Progenitor cell of endocrine pancreas (in vitro differentiated cells): ENCODE measurements at regions not wholly inside any gene's neighbourhood (a gene's known extent, or its start where the extent isn't known, plus 50 kb on each side); places are given as distances from the start of the nearest gene placed in this dataset.

Source experiments
- DNase-seq: peaks from one replicate; pipeline ENCODE4 v3.0.0; 2021; ENCODE audit warnings: low spot score; ENCODE audit not compliant: unreplicated experiment
- H3K27ac Mint-ChIP-seq: 2 replicates; pipeline ENCODE4 v1.8.0; 2021; ENCODE audit warnings: mild to moderate bottlenecking, moderate library complexity, mixed read lengths
- H3K27me3 Mint-ChIP-seq: 2 replicates; pipeline ENCODE4 v1.8.0; 2021; ENCODE audit warnings: mixed read lengths
- H3K36me3 Mint-ChIP-seq: 2 replicates; pipeline ENCODE4 v1.8.0; 2022; ENCODE audit warnings: mixed read lengths; ENCODE audit not compliant: insufficient read depth
- H3K4me1 Mint-ChIP-seq: 2 replicates; pipeline ENCODE4 v1.8.0; 2021; ENCODE audit warnings: low read depth, mixed read lengths
- H3K4me3 Mint-ChIP-seq: 2 replicates; pipeline ENCODE4 v1.8.0; 2021; ENCODE audit warnings: low read depth, mild to moderate bottlenecking, moderate library complexity, mixed read lengths
- H3K9me3 Mint-ChIP-seq: 2 replicates; pipeline ENCODE4 v1.8.0; 2021; ENCODE audit warnings: low read depth, mixed read lengths
- CTCF ChIP-seq: fragments of 200-600 bp; sonication (generic); IDR thresholded peaks from one replicate; pipeline ENCODE4 v1.5.0; 2021; ENCODE audit warnings: antibody characterized with exemption, mild to moderate bottlenecking; ENCODE audit not compliant: unreplicated experiment

DNA sequence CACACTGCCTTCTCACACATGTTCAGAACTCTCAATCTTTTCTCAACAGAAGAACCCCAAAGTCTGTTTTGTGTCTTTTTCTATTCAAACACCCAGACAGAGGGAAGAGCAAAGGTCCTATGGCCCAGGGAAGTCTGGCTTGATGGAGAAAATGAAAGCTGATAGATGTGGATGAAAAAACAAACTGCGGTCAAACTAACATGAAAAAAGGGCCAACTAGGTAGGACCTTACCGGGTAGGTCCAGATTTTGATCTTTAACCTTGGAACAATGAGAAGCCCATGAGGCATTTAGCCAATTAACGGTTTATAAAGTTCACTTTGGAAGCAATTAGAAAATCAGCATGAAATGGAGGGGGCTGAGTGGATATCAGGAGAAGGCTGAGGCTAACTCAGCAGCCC lies 507.7 kb upstream of the SLC35B3 start:
- H3K27ac Mint-ChIP-seq: no peak overlapping the region
- TF ChIP-seq CTCF: no peak
- H3K27me3 Mint-ChIP-seq: no peaks in the 10 kb centered on the region
- H3K4me3 Mint-ChIP-seq: no peak overlapping the region
- H3K4me1 Mint-ChIP-seq: peaks cover 34% of the 10 kb centered on the region
- DNase-seq: no peak
- H3K9me3 Mint-ChIP-seq: no peaks in the 10 kb centered on the region
- no peaks in the 10 kb centered on the region for H3K36me3 Mint-ChIP-seq

GRCh38 chr6:8941577-8941976 lies 506.2 kb upstream of the SLC35B3 start:
- Mint-ChIP-seq H3K4me1 (peaks cover 34% of the 10 kb centered on the region), H3K36me3 (no peaks in the 10 kb centered on the region), H3K27ac (no peak overlapping the region), H3K27me3 (no peaks in the 10 kb centered on the region), H3K4me3 (no peak overlapping the region), H3K9me3 (no peaks in the 10 kb centered on the region)
- DNase-seq: no peak
- no peak for TF ChIP-seq CTCF

GRCh38 chr6:8940356-8940755 lies 505.0 kb upstream of the SLC35B3 start:
- Mint-ChIP-seq H3K27ac (no peak overlapping the region), H3K9me3 (no peaks in the 10 kb centered on the region), H3K36me3 (no peaks in the 10 kb centered on the region), H3K4me3 (no peak overlapping the region), H3K27me3 (no peaks in the 10 kb centered on the region), H3K4me1 (peaks cover 40% of the 10 kb centered on the region)
- no peak for TF ChIP-seq CTCF
- DNase-seq: no peak

DNA sequence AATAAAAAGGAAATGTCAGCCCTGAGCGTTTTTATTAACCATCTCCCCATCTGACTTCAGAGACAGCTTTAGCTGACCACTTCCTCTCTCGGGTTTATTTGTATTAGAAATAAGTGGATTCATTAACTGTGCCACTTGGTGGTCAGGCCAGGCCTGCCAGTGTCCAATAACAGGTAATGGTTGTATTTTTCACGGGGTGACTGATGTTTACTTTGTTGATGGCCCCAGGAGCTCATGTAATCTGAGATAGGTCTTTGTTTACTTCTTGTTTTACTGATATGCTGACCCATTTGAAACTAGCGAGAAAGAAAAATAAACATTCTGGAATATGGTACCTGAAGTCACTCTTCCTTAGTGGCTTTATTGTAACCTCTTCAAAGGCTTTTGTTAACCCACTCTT lies 504.3 kb upstream of the SLC35B3 start:
- no peaks in the 10 kb centered on the region for H3K27me3 Mint-ChIP-seq
- TF ChIP-seq CTCF: no peak
- peak overlapping the region; percentile 87 for H3K27ac Mint-ChIP-seq
- H3K4me1 Mint-ChIP-seq: peaks cover 37% of the 10 kb centered on the region
- peak overlapping the region; percentile 1 for H3K4me3 Mint-ChIP-seq
- no peaks in the 10 kb centered on the region for H3K36me3 Mint-ChIP-seq
- H3K9me3 Mint-ChIP-seq: no peaks in the 10 kb centered on the region
- DNase-seq: no peak

- Mint-ChIP-seq H3K36me3 (no peaks in the 10 kb centered on the region), H3K4me1 (peaks cover 13% of the 10 kb centered on the region), H3K9me3 (no peaks in the 10 kb centered on the region), H3K27ac (no peak overlapping the region), H3K27me3 (no peaks in the 10 kb centered on the region), H3K4me3 (no peak overlapping the region)
- no peak for TF ChIP-seq CTCF
- no peak for DNase-seq
Measured at GRCh38 chr6:8934318-8934717, 499.0 kb upstream of the SLC35B3 start.
